NB4 (cell line): ENCODE measurements at regions not wholly inside any gene's neighbourhood (a gene's known extent, or its start where the extent isn't known, plus 50 kb on each side); places are given as distances from the start of the nearest gene placed in this dataset.

Source experiments
- MAX ChIP-seq: IDR thresholded peaks from 2 replicates; pipeline ENCODE4 v1.6.1; 2011; ENCODE audit warnings: low read depth, low read length
- MYC ChIP-seq: IDR thresholded peaks from 2 replicates; pipeline ENCODE4 v1.6.1; 2011; ENCODE audit warnings: low read depth, low read length
- TF ChIP-seq, protein P1 (sequence below): IDR thresholded peaks from one replicate; pipeline ENCODE4 v1.5.1; 2012; ENCODE audit warnings: low read depth, low read length

DNA sequence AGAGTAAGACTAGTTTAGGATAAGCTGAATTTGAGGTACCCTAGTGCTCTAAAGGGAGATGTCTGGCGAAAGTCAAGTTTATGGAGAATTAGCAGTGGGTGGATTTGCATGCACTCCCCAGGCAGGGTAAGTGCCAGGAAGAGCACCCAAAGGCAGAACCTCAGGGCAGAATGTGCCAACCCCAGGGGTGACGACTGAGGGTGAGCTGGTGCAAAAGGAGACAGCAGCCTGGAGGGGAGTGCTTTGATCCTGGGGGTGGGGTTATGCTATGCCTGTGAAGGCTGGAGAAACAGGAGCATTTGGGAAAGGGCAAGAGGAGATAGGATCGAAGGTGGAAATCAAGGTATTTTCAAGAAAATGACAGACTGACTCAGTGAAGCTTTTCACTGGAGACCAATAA, 208.5 kb upstream of the PDE10A start:
- TF ChIP-seq MAX (no peak), MYC (no peak)
- TF ChIP-seq, protein P1, sequence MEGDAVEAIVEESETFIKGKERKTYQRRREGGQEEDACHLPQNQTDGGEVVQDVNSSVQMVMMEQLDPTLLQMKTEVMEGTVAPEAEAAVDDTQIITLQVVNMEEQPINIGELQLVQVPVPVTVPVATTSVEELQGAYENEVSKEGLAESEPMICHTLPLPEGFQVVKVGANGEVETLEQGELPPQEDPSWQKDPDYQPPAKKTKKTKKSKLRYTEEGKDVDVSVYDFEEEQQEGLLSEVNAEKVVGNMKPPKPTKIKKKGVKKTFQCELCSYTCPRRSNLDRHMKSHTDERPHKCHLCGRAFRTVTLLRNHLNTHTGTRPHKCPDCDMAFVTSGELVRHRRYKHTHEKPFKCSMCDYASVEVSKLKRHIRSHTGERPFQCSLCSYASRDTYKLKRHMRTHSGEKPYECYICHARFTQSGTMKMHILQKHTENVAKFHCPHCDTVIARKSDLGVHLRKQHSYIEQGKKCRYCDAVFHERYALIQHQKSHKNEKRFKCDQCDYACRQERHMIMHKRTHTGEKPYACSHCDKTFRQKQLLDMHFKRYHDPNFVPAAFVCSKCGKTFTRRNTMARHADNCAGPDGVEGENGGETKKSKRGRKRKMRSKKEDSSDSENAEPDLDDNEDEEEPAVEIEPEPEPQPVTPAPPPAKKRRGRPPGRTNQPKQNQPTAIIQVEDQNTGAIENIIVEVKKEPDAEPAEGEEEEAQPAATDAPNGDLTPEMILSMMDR, result no peak
